BLaER1 treated with 17β-estradiol and CSF1 and Interleukin-3, amounts not matched to agents 10 nM and 100 nM (cell line): ENCODE measurements at regions not wholly inside any gene's neighbourhood (a gene's known extent, or its start where the extent isn't known, plus 50 kb on each side); places are given as distances from the start of the nearest gene placed in this dataset.
"Not testable (repeated sequence)": the region's sequence is repeated elsewhere in the genome, so short reads cannot be mapped to it uniquely, and the experiment has no call there.

Experiments used
- H3K27ac ChIP-seq, 11 experiments: shearing (Covaris generic); formaldehyde crosslinking; 2 replicates each; pipeline ENCODE4 v1.8.1; 2022
- H3K27me3 ChIP-seq, 11 experiments: shearing (Covaris generic); formaldehyde crosslinking; 2 replicates each; pipeline ENCODE4 v1.8.1; 2022
- H3K36me3 ChIP-seq, 11 experiments: shearing (Covaris generic); formaldehyde crosslinking; 2 replicates each; pipeline ENCODE4 v1.8.1; 2022
- H3K4me1 ChIP-seq, 10 experiments: shearing (Covaris generic); formaldehyde crosslinking; 2 replicates each; pipeline ENCODE4 v1.8.1; 2022
- H3K4me2 ChIP-seq, 11 experiments: shearing (Covaris generic); formaldehyde crosslinking; 2 replicates each; pipeline ENCODE4 v1.8.1; 2022
- H3K4me3 ChIP-seq, 10 experiments: shearing (Covaris generic); formaldehyde crosslinking; 2 replicates each; pipeline ENCODE4 v1.8.1; 2022
- H3K9ac ChIP-seq, 11 experiments: shearing (Covaris generic); formaldehyde crosslinking; 2 replicates each; pipeline ENCODE4 v1.8.1; 2022
- H3K9me3 ChIP-seq, 11 experiments: shearing (Covaris generic); formaldehyde crosslinking; replicated peaks in 1 of 11; 2 replicates each; pipeline ENCODE4 v1.8.1; 2022
- H4K20me1 ChIP-seq, 11 experiments: shearing (Covaris generic); formaldehyde crosslinking; 2 replicates each; pipeline ENCODE4 v1.8.1; 2022
- Cebpa-rat ChIP-seq, 11 experiments: shearing (Covaris generic); IDR thresholded peaks; 2 replicates each; pipeline ENCODE4 v1.8.1; 2022

DNA sequence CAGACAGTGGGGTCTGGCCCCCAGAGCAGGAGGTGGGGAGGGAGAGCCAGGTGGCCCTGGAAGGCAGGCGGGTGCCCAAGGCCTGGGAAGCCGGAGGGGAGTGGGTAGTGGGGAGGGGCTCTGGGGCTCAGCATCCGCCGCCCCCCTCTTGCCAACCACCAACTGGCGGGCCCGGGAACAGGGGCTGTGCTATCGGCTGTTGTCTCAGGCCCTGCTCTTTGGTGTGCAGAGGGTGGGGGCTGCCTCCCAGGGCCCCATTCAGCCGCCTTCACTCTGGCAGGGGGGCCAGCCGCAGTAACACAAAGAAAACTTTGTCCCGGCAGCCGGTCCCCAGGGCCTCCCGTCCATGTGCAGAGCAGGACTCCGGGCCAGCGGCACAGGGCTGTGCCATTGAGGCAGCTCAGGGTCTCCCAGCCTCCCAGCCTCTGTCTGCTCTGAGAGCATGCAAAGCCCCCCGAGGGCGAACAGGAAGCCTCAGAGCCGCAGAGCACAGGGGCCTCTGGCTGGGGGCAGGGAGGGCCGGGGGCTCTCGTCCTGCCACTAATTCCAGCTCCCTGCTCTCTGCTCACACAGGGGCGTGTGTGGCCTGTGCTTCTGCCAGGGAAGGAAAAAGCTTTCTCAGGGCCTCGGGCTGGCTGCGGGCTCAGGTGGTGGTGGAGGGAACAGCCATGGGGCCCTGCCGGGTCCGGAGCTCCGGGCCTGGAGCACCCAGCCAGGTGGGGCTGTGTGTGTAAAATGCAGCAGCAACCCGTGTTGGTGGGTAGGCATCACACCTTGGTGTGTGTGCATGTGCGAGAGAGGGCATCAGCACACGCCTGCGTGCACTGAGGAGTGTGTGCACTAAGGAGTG, 54.2 kb upstream of the NOTCH1 start:
- H3K4me3 ChIP-seq: peak overlapping the region in 3 of 10 experiments; percentile 8 to 46 (median 28); a peak in 4 of 20 replicates
- no peak for TF ChIP-seq Cebpa-rat (IDR thresholded peaks at IDR 0.05)
- H3K9ac ChIP-seq: peak overlapping the region in 9 of 11 experiments; percentile 8 to 75 (median 39); a peak in 15 of 22 replicates
- H3K4me2 ChIP-seq: peak overlapping the region; percentile 32 to 99 (median 87); a peak in 21 of 22 replicates
- no peaks in the 10 kb centered on the region for H3K36me3 ChIP-seq
- H3K27ac ChIP-seq: peak overlapping the region in 6 of 11 experiments; percentile 2 to 67 (median 58); a peak in 10 of 22 replicates
- H3K27me3 ChIP-seq: peaks cover 0 to 43% (median 0%) of the 10 kb centered on the region in 11 experiments; a peak in 9 of 22 replicates
- no peaks in the 10 kb centered on the region for H3K9me3 ChIP-seq
- H3K4me1 ChIP-seq: peaks cover 61 to 99% (median 93%) of the 10 kb centered on the region in 10 experiments
- H4K20me1 ChIP-seq: peaks cover 0 to 6% (median 0%) of the 10 kb centered on the region in 11 experiments; a peak in 4 of 22 replicates

DNA sequence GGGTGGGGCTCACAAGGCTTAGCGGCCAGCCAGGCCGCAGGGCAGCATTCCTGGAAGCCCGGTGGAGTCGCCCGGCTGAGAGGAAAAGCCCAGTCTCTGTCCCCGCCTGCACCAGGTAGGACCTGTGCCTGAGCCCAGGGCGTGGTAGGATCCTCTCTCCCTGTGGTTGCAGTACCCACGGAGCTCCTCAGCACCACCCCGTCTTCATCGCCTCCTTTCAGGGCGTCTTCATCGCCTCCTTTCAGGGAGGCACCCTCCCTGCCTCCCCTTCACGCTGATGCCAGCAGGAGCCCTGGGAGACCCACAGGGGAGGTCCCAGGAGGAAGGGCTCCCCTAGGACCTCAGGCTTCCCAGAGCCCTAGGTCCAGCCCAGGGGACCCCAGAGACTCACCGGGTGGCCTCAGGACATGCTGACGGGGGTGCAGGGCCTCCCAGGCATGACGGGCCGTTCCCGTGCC, 53.3 kb upstream of the NOTCH1 start:
- Histone ChIP-seq H3K9me3 (no peaks in the 10 kb centered on the region), H3K4me1 (peaks cover 54 to 94% (median 86%) of the 10 kb centered on the region in 10 experiments), H3K9ac (peak overlapping the region in 8 of 11 experiments; percentile 12 to 75 (median 46); a peak in 15 of 22 replicates), H3K27me3 (peaks cover 0 to 43% (median 0%) of the 10 kb centered on the region in 11 experiments; a peak in 9 of 22 replicates), H4K20me1 (peaks cover 0 to 6% (median 0%) of the 10 kb centered on the region in 11 experiments; a peak in 4 of 22 replicates), H3K4me3 (peak overlapping the region in 2 of 10 experiments; percentile 28 to 46; a peak in 4 of 20 replicates), H3K36me3 (no peaks in the 10 kb centered on the region), H3K4me2 (peak overlapping the region; percentile 32 to 99 (median 87); a peak in 21 of 22 replicates), H3K27ac (peak overlapping the region in 6 of 11 experiments; percentile 2 to 67 (median 58); a peak in 11 of 22 replicates)
- TF ChIP-seq Cebpa-rat (IDR thresholded peaks at IDR 0.05): no peak

- H3K27ac ChIP-seq: peak overlapping the region in 3 of 11 experiments; percentile 61 to 67 (median 62); a peak in 3 of 22 replicates
These were observed 52.7 kb upstream of the NOTCH1 start for GRCh38 chr9:136598390-136599073.

GRCh38 chr9:136597965-136598364, 52.1 kb upstream of the NOTCH1 start:
- TF ChIP-seq Cebpa-rat (IDR thresholded peaks at IDR 0.05): no peak
- Histone ChIP-seq H3K9me3 (no peaks in the 10 kb centered on the region), H3K36me3 (no peaks in the 10 kb centered on the region), H4K20me1 (peaks cover 0 to 6% (median 0%) of the 10 kb centered on the region in 11 experiments; a peak in 4 of 22 replicates), H3K9ac (0 out of 22 replicates have a peak overlapping the region, but pooled peaks of 1 of the 11 experiments have one; percentile 13), H3K27ac (no peak overlapping the region; a peak in 1 of 22 replicates), H3K4me2 (peak overlapping the region in 8 of 11 experiments; percentile 45 to 99 (median 94); a peak in 14 of 22 replicates), H3K4me1 (peaks cover 43 to 84% (median 74%) of the 10 kb centered on the region in 10 experiments), H3K27me3 (peaks cover 0 to 40% (median 0%) of the 10 kb centered on the region in 11 experiments; a peak in 9 of 22 replicates), H3K4me3 (no peak overlapping the region)

More at GRCh38 chr9:136598390-136599073, 52.7 kb upstream of the NOTCH1 start:
- not testable (repeated sequence) for H4K20me1 ChIP-seq, H3K9me3 ChIP-seq, H3K4me3 ChIP-seq, H3K36me3 ChIP-seq
- peak overlapping the region in 10 of 11 experiments; percentile 46 to 99 (median 90); a peak in 21 of 22 replicates for H3K4me2 ChIP-seq
- H3K27me3 ChIP-seq: peaks cover 0 to 42% (median 0%) of the 10 kb centered on the region in 11 experiments; a peak in 9 of 22 replicates
- peak overlapping the region in 6 of 11 experiments; percentile 36 to 75 (median 62); a peak in 8 of 22 replicates for H3K9ac ChIP-seq
- H3K4me1 ChIP-seq: peaks cover 49 to 89% (median 80%) of the 10 kb centered on the region in 10 experiments

- Histone ChIP-seq H4K20me1 (peaks cover 0 to 3% (median 0%) of the 10 kb centered on the region in 11 experiments; a peak in 2 of 22 replicates), H3K36me3 (no peaks in the 10 kb centered on the region), H3K4me2 (peak overlapping the region in 9 of 11 experiments; percentile 16 to 99 (median 60); a peak in 17 of 22 replicates), H3K9ac (peak overlapping the region in 1 of 11 experiments; percentile 10; a peak in 1 of 22 replicates), H3K27ac (no peak overlapping the region), H3K9me3 (no peaks in the 10 kb centered on the region), H3K4me3 (no peak overlapping the region), H3K27me3 (peaks cover 0 to 36% (median 0%) of the 10 kb centered on the region in 11 experiments; a peak in 9 of 22 replicates), H3K4me1 (peaks cover 37 to 81% (median 71%) of the 10 kb centered on the region in 10 experiments)
- TF ChIP-seq Cebpa-rat (IDR thresholded peaks at IDR 0.05): no peak
These were observed 51.5 kb upstream of the NOTCH1 start for GRCh38 chr9:136597141-136597885.

DNA sequence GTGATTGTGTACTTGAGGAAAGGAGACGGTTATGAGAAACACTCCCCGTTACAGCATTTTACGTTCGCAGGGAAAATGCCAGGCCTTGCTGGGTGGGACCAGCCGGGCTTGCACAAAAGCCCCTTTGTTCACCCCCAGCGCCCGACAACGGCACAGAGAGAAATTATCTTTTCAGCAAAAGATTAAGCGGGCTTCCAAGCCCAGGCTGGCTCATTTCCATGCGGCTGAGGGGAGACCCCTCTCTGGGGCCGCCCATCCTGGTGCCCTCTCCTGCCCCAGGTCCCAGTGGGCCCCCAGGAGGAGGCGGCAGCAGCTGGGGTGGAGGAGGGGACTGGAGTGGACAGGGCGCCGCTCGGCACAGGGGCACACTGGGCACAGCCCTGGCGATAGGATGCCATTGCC, 50.8 kb upstream of the NOTCH1 start:
- no peak for TF ChIP-seq Cebpa-rat (IDR thresholded peaks at IDR 0.05)
- Histone ChIP-seq H3K4me2 (peak overlapping the region in 9 of 11 experiments; percentile 16 to 99 (median 60); a peak in 15 of 22 replicates), H3K4me3 (no peak overlapping the region), H3K27ac (no peak overlapping the region), H3K9me3 (0 out of 22 replicates have a peak, but pooled peaks cover 0 to 4% (median 0%) of the 10 kb centered on the region in 11 experiments), H3K36me3 (no peaks in the 10 kb centered on the region), H3K27me3 (peaks cover 0 to 30% (median 0%) of the 10 kb centered on the region in 11 experiments; a peak in 9 of 22 replicates), H3K4me1 (peaks cover 30 to 81% (median 71%) of the 10 kb centered on the region in 10 experiments), H4K20me1 (peaks cover 0 to 2% (median 0%) of the 10 kb centered on the region in 11 experiments; a peak in 2 of 22 replicates), H3K9ac (peak overlapping the region in 2 of 11 experiments; percentile 10 to 41; a peak in 2 of 22 replicates)

DNA sequence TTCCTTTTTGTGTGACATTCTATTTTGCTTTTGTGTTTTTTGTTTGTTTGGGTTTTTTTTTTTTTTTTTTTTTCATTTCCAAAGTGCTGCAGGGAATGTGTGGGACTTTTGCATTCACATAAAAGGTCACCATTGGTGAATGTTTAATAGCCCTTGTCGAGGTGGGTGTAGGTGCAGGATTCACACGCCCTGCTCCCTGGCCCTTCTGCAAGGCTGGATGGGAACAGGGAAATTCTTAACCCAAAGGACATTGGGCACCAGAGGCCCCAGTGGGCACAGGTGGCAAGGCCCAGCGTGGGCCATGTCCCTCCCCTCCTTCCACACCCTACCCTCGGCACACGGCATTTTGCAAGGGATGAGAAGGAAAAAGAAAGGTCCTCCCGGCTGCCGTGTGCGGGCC, 50.4 kb upstream of the NOTCH1 start:
- Histone ChIP-seq H4K20me1 (no peaks in the 10 kb centered on the region; a peak in 1 of 22 replicates), H3K9ac (0 out of 22 replicates have a peak overlapping the region, but pooled peaks of 1 of the 11 experiments have one; percentile 10), H3K36me3 (no peaks in the 10 kb centered on the region), H3K4me1 (peaks cover 31 to 81% (median 71%) of the 10 kb centered on the region in 10 experiments), H3K27ac (no peak overlapping the region), H3K9me3 (0 out of 22 replicates have a peak, but pooled peaks cover 0 to 7% (median 0%) of the 10 kb centered on the region in 11 experiments), H3K27me3 (peaks cover 0 to 26% (median 0%) of the 10 kb centered on the region in 11 experiments; a peak in 9 of 22 replicates), H3K4me3 (no peak overlapping the region), H3K4me2 (peak overlapping the region in 6 of 11 experiments; percentile 52 to 99 (median 98); a peak in 10 of 22 replicates)
- TF ChIP-seq Cebpa-rat (IDR thresholded peaks at IDR 0.05): no peak
